ENCODE measurements at regions not wholly inside any gene's neighbourhood (a gene's known extent, or its start where the extent isn't known, plus 50 kb on each side); places are given as distances from the start of the nearest gene placed in this dataset.
"Not testable (repeated sequence)": the region's sequence is repeated elsewhere in the genome, so short reads cannot be mapped to it uniquely, and the experiment has no call there.

DNA sequence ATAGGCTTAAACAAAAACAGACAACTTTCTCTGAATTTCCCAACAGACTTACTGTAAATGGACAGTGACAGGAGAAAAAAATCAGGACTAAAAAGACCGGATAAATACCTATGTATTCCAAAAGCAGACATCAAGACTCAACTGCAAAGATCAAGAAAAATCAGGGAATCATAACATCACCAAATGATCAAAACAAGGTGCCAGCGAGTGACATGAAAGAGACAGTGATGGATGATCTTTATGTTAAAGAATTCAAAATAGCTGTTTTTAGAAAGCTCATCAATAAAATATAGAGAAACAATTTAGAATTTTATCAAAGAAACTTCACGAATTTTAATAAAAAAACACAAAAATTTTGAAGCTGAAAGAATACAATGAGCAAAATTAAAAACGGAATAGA lies 952.5 kb upstream of the ATXN7L3B start:
- no peak for DNase-seq

DNA sequence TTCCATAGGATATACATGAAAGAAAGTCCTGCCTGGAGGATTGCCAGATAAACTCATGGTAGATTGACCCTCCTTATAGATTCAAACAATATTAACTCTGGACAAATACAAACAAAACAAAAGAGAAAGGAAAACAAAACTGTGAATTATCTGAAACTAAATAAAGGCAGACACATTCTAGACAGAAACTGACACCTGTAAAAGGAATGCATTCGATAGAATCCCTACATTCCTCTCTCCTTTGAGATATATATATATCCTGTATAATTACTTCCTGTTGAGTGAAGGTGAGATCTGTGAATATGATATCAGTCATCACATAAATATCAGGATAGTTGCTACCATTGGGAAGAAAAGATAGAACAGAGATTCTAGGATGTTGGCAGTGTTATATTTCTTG lies 948.4 kb upstream of the ATXN7L3B start:
- no peak for DNase-seq

DNA sequence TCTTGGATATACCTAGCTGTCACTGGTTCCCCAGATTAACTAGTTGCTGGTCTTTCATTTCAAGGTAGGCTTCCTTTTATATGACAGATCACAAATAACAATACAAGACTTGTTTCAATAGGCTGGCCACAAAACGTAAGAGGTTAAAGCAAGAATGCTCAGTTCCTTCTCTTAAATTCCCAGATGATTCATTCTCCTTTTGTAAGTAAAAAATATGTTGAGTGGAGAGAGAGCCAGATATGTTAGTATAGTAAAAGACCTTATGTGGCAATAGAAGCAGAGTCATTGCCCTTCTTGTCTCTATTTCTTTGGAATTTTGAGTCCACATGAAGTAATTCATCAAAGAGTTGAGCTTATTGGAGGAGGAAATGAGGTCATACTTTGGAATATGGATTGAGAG lies 939.0 kb upstream of the ATXN7L3B start:
- DNase-seq, result no peak

DNA sequence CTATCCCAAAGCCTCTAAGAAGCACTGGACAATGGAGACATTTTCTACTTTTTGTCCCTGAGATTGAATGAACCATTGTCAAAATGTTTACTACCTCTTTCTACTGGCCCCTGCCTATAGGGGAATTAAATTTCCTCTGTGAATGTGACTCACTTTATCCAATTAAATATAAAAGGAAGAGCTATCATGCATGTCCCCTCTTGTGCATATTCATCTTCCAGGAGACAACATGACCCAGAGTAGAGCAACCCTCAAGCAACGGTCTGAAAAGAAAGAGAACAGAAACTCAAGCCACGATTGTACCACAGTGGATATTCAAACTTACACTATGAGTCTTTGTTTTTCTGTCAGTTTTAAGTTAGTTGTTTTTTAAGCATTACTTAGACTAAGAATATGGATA lies 938.4 kb upstream of the ATXN7L3B start:
- DNase-seq, result no peak

DNA sequence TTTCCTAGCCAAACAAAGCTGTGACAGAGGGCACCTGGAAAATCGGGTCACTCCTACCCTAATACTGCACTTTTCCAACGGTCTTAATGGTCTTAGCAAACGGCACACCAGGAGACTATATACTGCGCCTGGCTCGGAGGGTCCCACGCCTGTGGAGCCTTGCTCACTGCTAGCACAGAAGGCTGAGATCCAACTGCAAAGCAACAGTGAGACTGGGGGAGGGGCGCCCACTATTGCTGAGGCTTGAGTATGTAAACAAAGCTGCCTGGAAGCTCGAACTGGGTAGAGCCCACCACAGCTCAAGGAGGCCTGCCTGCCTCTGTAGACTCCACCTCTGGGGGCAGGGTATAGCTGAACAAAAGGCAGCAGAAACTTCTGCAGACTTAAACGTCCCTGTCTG lies 931.7 kb upstream of the ATXN7L3B start:
- not testable (repeated sequence) for DNase-seq

DNA sequence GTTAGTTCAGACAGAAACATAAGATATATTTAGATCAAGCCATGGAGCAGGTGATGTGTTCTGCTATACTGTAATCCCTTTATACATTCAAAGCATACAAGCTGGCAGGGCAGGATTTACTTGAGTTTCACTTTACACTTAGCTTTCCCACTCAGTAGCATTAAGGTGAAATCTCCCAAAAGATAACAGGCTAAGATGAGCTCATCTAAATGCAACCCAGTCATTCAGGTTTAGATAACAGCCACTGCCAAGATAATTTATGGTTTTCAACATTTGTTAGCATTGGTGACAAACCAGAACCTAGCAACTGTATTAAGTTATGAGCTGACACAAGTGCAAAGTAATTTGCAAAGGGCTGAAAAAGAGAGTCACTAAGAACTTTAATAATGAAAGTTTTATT lies 925.1 kb upstream of the ATXN7L3B start:
- no peak for DNase-seq

DNA sequence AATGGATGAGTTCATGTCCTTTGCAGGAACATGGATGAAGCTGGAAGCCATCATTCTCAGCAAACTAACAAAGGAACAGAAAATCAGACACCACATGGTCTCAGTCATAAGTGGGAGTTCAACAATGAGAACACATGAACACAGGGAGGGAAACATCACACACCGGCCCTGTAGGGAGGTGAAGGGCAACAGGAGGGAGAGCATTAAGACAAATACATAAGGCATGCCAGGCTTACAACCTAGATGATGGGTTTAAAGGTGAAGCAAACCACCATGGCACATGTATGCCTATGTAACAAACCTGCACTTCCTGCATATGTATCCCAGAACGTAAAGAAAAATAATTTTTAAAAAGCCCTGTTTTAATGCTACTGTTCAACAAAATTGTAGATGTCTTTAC lies 914.2 kb upstream of the ATXN7L3B start:
- no peak for DNase-seq

DNA sequence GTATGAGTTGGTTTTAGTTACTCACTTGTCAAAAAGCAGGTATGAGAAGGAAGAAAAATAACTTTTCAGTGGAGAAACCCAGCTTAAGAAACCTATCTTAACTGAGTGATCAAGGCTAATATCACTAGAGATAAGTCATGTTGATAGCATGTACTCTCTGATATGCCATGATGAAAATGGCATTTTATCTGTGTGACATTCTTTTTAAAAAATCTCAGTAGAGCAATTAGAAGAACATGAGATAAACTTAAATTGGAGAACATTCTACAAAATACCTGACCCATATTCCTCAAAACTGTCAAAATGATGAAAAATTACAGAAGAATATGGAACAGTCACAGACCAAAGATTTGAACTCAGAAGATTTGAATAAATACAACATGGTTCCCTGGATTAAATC lies 912.4 kb upstream of the ATXN7L3B start:
- DNase-seq, result no peak

DNA sequence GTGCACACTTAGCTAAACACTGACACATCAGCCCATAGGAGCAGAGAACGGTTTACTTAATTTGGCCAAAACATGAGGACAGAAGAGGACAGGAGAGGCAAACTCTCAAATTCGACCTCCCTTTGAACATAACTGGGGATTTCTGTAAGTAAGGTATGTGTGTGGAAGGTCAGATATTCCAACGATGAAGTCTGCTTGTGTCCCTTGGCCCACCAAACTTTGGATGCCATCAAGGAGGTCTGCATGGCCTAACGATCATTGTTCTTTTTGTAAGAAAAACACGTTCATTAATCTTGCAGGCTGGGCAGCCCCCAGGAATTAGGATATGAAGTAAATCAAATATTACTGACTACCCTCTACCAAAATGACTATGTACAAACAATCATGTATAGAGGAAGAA lies 908.5 kb upstream of the ATXN7L3B start:
- DNase-seq, result no peak

DNA sequence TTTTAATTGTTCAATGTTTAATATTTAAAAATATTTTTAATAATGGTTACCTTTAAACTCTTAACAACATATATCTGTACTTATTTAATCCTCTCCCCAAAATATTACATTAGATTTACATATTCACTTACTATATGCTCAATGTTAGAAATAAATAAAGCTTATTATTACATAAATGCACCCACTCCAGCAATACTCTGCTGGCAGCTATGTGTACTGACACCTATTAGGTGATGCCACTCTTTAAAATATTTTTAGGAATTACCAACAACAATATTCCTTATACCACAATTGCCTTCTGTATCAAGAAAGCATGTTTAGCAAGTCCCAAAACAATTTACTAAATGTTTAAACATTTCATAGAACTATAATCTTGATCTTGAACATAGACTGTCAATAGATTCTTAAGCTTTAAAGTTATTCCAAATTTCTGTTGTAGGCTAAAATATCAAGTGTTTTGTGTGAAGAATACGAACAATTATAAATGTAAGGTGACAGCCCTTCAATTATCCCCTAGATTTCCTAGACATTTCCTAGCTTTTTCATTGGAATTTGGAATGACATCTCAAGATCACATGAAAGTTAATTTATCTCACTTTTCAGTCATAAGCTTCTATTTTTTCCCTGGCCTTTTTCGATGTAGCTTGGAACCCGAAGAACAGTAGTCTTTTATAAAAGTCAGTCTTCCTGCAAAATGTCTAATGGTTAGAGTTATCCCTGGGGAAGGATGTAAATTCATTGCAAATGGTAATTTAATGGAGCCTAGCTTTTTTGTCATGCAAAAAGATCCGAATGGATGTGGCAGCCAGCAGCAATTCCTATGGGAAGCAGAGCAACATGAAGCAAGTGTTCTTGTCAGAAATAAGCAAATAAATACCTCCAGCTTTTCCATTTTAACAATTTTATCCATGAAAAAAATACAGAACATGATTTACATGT lies 907.5 kb upstream of the ATXN7L3B start:
- no peak for DNase-seq

DNA sequence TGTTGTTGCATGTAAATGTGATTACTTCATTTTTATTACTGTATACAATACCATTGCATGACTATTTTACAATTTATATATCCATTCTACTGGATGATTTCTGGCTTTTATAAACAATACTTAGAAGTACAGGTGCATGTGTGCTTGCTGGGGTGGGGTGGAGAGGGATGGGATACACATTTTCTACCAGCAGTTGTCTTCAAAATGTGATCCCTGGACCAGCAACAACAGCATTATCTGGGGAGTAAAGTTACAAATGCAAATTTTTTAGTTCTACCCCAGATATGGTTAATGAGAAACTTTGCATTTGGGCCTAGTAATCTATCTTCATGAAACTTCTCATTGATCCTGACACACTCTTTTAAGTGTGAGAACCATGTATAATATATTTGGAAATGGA lies 905.4 kb upstream of the ATXN7L3B start:
- DNase-seq, result no peak

DNA sequence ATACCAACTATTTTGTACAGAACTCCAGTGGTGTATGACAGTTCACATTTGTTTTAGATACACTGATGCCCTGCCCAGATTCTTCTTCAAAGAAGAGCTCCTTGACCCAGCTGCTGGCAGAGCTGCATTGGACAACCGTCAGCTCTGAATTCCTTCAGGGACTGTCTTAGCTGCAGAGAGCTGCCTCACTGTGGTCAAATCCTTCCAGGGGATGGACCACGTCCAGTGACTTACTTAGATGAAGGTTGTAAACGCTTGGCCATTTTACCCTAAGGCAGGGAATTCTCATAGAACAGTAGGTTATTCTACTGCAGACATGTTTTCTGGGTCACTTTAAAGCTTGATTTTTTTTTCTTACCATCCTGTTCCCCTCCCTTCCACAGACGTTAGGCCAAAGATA lies 905.0 kb upstream of the ATXN7L3B start:
- no peak for DNase-seq

DNA sequence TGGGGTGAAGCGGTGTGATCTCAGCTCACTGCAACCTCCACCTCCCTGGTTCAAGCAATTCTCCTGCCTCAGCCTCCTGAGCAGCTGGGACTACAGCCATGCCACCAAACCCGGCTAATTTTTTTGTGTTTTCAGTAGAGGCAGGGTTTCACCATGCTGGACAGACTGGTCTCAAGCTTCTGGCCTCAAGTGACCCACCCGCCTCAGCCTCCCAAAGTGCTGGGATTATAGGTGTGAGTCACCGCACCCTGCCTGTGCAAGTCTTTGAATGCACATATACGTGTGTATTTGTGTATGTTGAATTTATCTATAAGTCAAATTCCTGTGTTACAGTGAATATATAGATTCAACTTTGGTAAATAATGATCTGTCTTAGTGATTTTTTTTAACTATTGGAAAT lies 898.2 kb upstream of the ATXN7L3B start:
- not testable (repeated sequence) for DNase-seq

DNA sequence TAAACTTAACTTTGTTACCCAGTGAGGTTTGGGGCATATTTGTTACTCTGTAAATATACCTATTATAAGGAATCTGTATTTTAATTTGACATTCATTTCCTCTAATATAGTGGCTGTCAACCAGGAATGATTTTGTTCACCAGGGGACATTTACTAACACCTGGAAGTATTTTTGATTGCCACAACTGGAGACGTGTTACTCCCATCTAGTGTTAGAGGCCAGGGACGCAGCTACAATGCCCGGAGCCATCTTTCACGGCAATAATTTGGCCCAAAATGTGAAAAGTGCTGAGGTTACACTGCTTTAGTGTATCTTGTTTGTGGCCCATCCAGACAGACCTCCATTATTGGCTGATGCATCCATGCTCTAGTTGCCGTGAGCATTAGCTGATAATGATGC lies 881.3 kb upstream of the ATXN7L3B start:
- DNase-seq, result no peak

DNA sequence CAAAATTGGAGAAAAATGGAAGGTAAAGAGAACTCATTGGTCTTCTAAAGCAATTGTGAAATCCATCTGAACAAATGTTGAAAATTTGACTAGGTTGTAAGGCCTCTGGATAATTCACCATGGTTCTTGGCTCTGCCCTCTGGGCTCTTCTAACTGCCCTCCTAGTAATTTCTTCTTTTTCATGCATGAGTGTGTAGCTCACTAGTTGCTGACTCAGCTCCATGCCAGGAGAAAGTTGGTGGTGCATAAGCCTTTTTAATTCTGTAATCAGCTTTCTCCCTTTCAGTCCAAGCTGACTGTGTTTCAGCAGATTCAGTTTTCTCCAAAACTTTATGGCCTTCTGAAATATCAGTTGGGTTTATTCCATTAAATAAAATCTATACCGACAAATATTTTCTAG lies 877.8 kb upstream of the ATXN7L3B start:
- DNase-seq, result no peak

DNA sequence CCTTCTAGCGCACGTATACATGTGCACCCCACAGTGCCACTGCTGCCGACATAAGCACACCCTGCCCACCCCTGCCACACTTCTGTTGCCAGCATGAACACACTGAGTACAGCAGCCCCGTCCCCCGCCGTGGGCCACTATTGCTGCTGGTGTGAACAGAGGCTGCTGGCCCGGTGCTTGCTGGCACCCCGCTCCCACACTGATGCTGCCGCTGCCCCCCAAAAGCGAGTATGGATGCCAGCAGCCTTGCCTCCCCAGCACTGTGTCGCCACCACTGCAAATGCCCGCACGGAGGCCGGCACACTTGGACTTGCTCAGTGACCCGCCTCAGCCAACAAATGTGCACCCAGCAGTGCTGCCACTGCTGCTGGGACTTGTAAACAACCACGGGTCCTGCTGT lies 872.4 kb upstream of the ATXN7L3B start:
- DNase-seq, result no peak

DNA sequence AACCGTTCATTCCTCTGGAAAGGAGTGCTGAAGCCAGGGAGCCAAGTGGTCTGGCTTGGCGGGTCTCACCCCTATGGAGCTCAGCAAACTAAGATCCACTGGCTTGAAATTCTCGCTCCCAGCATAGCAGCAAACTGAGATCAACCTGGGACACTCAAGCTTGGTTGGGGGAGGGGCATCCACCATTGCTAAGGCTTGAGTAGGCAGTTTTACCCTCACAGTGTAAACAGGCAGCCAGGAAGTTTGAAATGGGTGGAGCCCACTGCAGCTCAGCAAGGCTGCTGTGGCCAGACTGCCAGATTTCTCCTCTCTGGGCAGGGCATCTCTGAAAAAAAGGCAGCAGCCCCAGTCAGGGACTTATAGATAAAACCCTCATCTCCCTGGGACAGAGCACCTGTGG lies 866.1 kb upstream of the ATXN7L3B start:
- DNase-seq, result not testable (repeated sequence)

DNA sequence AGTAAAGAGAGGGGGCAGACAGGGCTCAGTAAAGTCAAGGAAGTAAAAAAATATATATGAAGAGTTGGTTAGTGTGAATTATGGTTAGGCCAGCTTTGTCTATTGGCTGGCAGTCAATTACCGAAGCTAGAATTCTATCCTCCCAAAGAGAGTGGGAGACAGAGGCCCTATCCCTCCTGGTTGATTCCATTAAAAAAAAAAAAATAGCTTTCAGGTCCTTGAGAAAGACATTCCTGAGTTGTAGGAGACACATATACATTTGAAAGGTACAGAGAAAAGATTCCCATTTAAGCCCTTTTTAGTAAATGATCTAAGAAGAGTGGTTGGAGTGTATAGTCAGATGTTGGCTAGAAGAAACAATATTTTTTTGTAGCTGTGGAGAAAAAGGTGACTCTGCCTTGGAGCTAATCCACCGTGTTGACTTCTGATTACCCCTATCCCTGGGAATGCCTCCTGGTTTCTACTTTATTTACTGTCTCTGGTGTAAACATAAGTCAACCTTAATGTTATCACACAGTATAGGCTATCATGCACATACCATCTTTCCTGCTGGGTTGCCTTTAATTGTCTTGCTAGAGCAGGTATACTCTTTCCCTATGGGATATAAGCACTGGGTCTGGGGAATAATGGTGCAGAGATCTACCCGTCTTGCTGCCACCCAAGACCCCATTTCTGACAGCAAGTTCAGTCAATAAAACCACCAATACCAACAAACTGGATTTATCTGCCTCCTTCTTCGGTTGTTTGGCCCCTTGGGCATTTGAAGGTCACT lies 859.9 kb upstream of the ATXN7L3B start:
- no peak for DNase-seq

DNA sequence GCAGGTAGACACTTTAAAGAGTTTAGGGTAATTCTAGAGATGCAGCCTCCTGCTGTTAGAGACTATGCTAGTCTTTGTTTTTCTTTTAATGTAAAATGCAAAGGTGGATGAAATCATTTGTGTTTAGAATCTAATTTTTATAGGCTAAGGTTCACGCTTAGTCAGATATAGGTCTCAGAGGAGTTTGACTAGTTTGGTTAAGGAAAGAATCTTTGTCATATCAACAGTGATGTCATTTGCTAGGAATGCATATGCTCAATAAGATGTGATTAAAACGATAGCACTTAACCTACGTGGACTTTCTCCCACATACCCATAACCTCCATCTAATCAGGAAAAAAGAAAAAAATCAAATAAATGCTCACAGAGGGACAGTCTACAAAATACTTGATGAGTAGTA lies 859.3 kb upstream of the ATXN7L3B start:
- no peak for DNase-seq

DNA sequence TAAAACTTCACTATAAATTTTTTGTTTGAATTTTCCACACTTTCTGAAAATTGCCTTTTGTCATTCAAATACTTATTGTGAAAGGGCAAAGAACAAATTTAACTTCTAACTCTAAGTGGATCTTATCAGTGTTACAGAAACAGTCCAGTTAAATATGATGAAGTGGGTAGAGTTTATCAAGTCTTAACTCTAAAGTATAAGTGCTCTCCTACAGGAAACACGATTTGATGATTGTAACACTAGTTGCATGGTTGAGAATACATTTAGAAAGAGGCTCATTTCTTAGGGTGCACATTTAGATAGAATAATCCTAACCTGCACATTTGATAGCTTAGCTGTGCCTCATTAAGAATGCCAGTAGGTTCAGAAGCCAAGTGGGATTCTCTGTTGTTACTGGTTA lies 838.3 kb upstream of the ATXN7L3B start:
- no peak for DNase-seq

DNA sequence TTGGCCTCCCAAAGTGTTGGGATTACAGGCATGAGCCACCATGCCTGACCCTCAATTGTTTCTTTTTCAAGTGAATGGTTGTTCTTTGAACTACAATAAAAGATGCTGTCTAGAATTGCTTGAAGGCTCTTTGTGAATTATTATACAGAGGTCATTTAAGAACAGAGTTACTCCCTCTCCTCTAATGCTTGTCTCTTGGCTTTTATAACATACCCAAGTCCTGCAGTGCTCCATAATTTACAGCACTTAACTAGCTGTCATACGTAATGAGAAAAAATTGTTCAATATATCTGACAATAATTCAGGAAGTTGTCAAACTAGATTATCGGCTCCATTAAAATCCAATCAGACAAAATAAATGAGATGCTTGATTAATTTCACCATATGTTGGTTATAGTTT lies 823.0 kb upstream of the ATXN7L3B start:
- DNase-seq, result no peak

DNA sequence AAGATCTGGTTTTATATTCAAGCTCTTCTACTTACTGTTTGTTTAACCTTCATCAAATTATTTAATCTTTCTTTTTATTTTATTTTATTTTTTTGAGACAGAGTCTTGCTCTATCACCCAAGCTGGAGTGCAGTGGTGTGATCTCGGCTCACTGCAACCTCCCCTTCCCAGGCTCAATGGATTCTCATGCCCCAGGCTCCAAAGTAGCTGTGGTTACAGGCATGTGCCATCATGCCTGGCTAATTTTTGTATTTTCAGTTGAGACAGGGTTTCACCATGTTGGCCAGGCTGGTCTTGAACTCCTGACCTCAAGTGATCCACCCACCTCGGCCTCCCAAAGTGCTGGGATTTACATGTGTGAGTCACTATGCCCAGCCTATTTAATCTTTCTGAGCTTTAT lies 821.5 kb upstream of the ATXN7L3B start:
- not testable (repeated sequence) for DNase-seq

DNA sequence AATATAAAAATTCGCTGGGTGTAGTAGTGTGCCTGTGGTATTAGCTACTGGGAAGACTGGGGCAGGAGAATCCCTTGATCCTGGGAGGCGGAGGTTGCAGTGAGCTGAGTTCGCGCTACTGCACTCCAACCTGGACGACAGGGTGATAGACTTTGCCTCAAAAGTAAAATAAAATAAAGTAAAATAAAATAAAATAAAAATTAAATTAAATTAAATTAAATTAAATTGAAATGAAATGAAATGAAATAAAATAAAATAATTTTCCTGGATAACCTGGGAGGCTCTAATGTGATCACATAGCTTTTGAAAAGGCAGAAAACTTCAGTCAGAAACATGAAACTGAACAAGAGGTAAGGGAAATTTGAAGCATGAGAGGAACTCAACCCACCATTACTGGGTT lies 818.4 kb upstream of the ATXN7L3B start:
- no peak for DNase-seq

DNA sequence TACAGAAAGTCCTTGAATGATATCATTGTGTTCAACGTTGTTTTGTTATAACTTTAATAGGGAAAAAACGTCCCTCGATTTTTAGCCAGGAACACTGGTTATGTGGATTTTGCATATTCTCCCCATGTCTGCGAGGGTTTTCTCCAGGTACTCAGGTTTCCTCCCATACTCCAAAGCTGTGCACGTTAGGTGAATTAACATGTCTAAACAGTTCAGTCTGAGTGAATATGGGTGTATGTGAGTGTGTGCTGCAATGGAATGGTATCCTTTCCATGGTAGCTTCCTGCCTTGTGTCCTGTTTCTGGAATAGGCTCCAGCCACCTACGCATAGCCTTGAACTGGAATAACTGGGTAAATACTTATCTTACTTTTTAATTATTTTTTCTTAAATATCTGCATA lies 810.8 kb upstream of the ATXN7L3B start:
- no peak for DNase-seq
